ENCODE measurements at regions not wholly inside any gene's neighbourhood (a gene's known extent, or its start where the extent isn't known, plus 50 kb on each side); places are given as distances from the start of the nearest gene placed in this dataset.

- Histone ChIP-seq H3K27ac (no peak overlapping the region), H3K4me1 (peaks cover 0 to 27% (median 8%) of the 10 kb centered on the region in 3 donors)
- 83 to 100% methylated on average over 3 to 4 of the region's 6 CpGs for WGBS, 2 donors (ENCODE audit: low coverage in 1 of 2)
Measured at GRCh38 chr1:59018446-59018845, 234.6 kb upstream of the JUN start.

GRCh38 chr1:59018860-59019259, 235.0 kb upstream of the JUN start:
- ATAC-seq: no peak
- WGBS, 2 donors (ENCODE audit: low coverage in 1 of 2): 84 to 89% methylated on average over 6 to 7 of the region's 7 CpGs
- no peaks in the 10 kb centered on the region for H3K27me3 ChIP-seq
- no peak overlapping the region for H3K27ac ChIP-seq
- no peak overlapping the region for H3K4me3 ChIP-seq
- H3K9me3 ChIP-seq: no peaks in the 10 kb centered on the region
- H3K36me3 ChIP-seq: no peaks in the 10 kb centered on the region
- TF ChIP-seq POLR2AphosphoS5 (IDR thresholded peaks at IDR 0.05) (no peak), EP300 (IDR thresholded peaks at IDR 0.05) (no peak), CTCF (IDR thresholded peaks at IDR 0.05) (no peak), POLR2A (IDR thresholded peaks at IDR 0.05) (no peak)
- H3K4me1 ChIP-seq: peaks cover 0 to 23% (median 5%) of the 10 kb centered on the region in 3 donors

More at GRCh38 chr1:59018446-59018845, 234.6 kb upstream of the JUN start:
- H3K27me3 ChIP-seq: no peaks in the 10 kb centered on the region
- TF ChIP-seq EP300 (IDR thresholded peaks at IDR 0.05) (no peak), POLR2A (IDR thresholded peaks at IDR 0.05) (no peak), POLR2AphosphoS5 (IDR thresholded peaks at IDR 0.05) (no peak)
- no peak for ATAC-seq
- H3K36me3 ChIP-seq: no peaks in the 10 kb centered on the region
- H3K9me3 ChIP-seq: no peaks in the 10 kb centered on the region
- no peak overlapping the region for H3K4me3 ChIP-seq

- Histone ChIP-seq H3K36me3 (no peaks in the 10 kb centered on the region), H3K4me1 (peaks cover 0 to 16% (median 4%) of the 10 kb centered on the region in 3 donors), H3K9me3 (no peaks in the 10 kb centered on the region), H3K4me3 (peak overlapping the region; percentile 23 to 34), H3K27ac (peak overlapping the region; percentile 50 to 74 (median 70)), H3K27me3 (no peaks in the 10 kb centered on the region)
- ATAC-seq: peak; percentile 81
- WGBS, 2 donors (ENCODE audit: low coverage in 1 of 2): 48 to 58% methylated on average over 2 of the region's 2 CpGs
- TF ChIP-seq POLR2A (IDR thresholded peaks at IDR 0.05): no peak
- TF ChIP-seq POLR2AphosphoS5 (IDR thresholded peaks at IDR 0.05): peak; percentile 60
- TF ChIP-seq EP300 (IDR thresholded peaks at IDR 0.05): no peak
Measured at GRCh38 chr1:59020151-59020997, 236.5 kb upstream of the JUN start.

- no peaks in the 10 kb centered on the region for H3K9me3 ChIP-seq
- WGBS, 2 donors (ENCODE audit: low coverage in 1 of 2): 93 to 96% methylated on average over 3 of the region's 3 CpGs
- H3K36me3 ChIP-seq: no peaks in the 10 kb centered on the region
- no peak overlapping the region for H3K4me3 ChIP-seq
- TF ChIP-seq POLR2AphosphoS5 (IDR thresholded peaks at IDR 0.05): no peak
- no peak for TF ChIP-seq POLR2A (IDR thresholded peaks at IDR 0.05)
- no peak for TF ChIP-seq EP300 (IDR thresholded peaks at IDR 0.05)
- TF ChIP-seq CTCF (IDR thresholded peaks at IDR 0.05): no peak
- peaks cover 0 to 21% (median 4%) of the 10 kb centered on the region in 3 donors for H3K4me1 ChIP-seq
- no peak overlapping the region for H3K27ac ChIP-seq
- no peak for ATAC-seq
- H3K27me3 ChIP-seq: no peaks in the 10 kb centered on the region
Measured at GRCh38 chr1:59022199-59022598, 238.4 kb upstream of the JUN start.

- H3K4me1 ChIP-seq: peaks cover 0 to 21% (median 4%) of the 10 kb centered on the region in 3 donors
Measured at GRCh38 chr1:59022799-59023198, 239.0 kb upstream of the JUN start.

More at GRCh38 chr1:59022799-59023198, 239.0 kb upstream of the JUN start:
- Histone ChIP-seq H3K9me3 (no peaks in the 10 kb centered on the region), H3K4me3 (no peak overlapping the region), H3K27ac (no peak overlapping the region), H3K27me3 (no peaks in the 10 kb centered on the region), H3K36me3 (no peaks in the 10 kb centered on the region)
- TF ChIP-seq EP300 (IDR thresholded peaks at IDR 0.05) (no peak), CTCF (IDR thresholded peaks at IDR 0.05) (no peak), POLR2A (IDR thresholded peaks at IDR 0.05) (no peak), POLR2AphosphoS5 (IDR thresholded peaks at IDR 0.05) (no peak)
- WGBS, 2 donors (ENCODE audit: low coverage in 1 of 2): 96 to 100% methylated on average over 2 to 3 of the region's 3 CpGs
- no peak for ATAC-seq
